Glutamatergic neuron (in vitro differentiated cells): ENCODE measurements at regions not wholly inside any gene's neighbourhood (a gene's known extent, or its start where the extent isn't known, plus 50 kb on each side); places are given as distances from the start of the nearest gene placed in this dataset.

Experiments used
- DNase-seq: peaks from one replicate; pipeline ENCODE4 v3.0.0; 2022
- H3K27ac Mint-ChIP-seq: one replicate; pipeline ENCODE4 v1.8.0; 2020; ENCODE audit warnings: mild to moderate bottlenecking, mixed read lengths, inconsistent platforms; ENCODE audit not compliant: unreplicated experiment
- H3K27me3 Mint-ChIP-seq: one replicate; pipeline ENCODE4 v1.8.0; 2020; ENCODE audit warnings: mild to moderate bottlenecking, moderate library complexity, mixed read lengths, inconsistent platforms; ENCODE audit not compliant: unreplicated experiment
- H3K36me3 Mint-ChIP-seq: one replicate; pipeline ENCODE4 v1.8.0; 2020; ENCODE audit warnings: mild to moderate bottlenecking, mixed read lengths, inconsistent platforms; ENCODE audit not compliant: unreplicated experiment
- H3K4me1 Mint-ChIP-seq: one replicate; pipeline ENCODE4 v1.8.0; 2020; ENCODE audit warnings: mild to moderate bottlenecking, low read depth, mixed read lengths, inconsistent platforms; ENCODE audit not compliant: unreplicated experiment
- H3K4me3 Mint-ChIP-seq: one replicate; pipeline ENCODE4 v1.8.0; 2020; ENCODE audit warnings: mild to moderate bottlenecking, mixed read lengths, inconsistent platforms; ENCODE audit not compliant: unreplicated experiment
- H3K9me3 Mint-ChIP-seq: one replicate; pipeline ENCODE4 v1.8.0; 2020; ENCODE audit warnings: mild to moderate bottlenecking, moderate library complexity, mixed read lengths, inconsistent platforms; ENCODE audit not compliant: unreplicated experiment
- TF ChIP-seq, protein P1 (sequence below): fragments of 200-600 bp; sonication (generic); IDR thresholded peaks from one replicate; pipeline ENCODE4 v1.5.0; 2021; ENCODE audit not compliant: partially characterized antibody, unreplicated experiment

DNA sequence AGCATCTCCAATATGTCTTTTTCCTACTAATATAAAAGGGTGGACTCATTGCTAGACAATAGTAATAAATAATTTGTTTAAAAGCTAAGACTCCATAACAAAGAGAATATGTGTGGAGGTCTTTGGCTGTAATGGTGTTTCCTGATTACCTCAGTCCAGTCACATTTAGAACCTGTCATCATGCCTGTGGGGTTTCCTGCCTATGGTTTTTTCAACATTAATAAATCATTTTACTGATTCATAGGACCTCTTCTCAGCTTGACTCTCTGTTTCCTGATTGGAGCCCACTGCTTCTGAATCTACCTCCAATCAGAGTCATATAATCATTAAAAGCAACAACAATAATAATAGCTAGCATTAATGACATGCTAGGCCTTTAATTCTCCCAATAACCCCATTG is 52.4 kb upstream of the GNAI1 start:
- no peak for DNase-seq
- TF ChIP-seq, protein P1, sequence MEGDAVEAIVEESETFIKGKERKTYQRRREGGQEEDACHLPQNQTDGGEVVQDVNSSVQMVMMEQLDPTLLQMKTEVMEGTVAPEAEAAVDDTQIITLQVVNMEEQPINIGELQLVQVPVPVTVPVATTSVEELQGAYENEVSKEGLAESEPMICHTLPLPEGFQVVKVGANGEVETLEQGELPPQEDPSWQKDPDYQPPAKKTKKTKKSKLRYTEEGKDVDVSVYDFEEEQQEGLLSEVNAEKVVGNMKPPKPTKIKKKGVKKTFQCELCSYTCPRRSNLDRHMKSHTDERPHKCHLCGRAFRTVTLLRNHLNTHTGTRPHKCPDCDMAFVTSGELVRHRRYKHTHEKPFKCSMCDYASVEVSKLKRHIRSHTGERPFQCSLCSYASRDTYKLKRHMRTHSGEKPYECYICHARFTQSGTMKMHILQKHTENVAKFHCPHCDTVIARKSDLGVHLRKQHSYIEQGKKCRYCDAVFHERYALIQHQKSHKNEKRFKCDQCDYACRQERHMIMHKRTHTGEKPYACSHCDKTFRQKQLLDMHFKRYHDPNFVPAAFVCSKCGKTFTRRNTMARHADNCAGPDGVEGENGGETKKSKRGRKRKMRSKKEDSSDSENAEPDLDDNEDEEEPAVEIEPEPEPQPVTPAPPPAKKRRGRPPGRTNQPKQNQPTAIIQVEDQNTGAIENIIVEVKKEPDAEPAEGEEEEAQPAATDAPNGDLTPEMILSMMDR = no peak
- no peak overlapping the region for H3K4me3 Mint-ChIP-seq
- no peaks in the 10 kb centered on the region for H3K4me1 Mint-ChIP-seq
- no peaks in the 10 kb centered on the region for H3K27me3 Mint-ChIP-seq
- H3K36me3 Mint-ChIP-seq = no peaks in the 10 kb centered on the region
- no peak overlapping the region for H3K27ac Mint-ChIP-seq
- no peaks in the 10 kb centered on the region for H3K9me3 Mint-ChIP-seq

GRCh38 chr7:80078886-80079285 is 55.7 kb upstream of the GNAI1 start:
- H3K27me3 Mint-ChIP-seq = peaks cover 3% of the 10 kb centered on the region
- DNase-seq = no peak
- H3K36me3 Mint-ChIP-seq = no peaks in the 10 kb centered on the region
- no peaks in the 10 kb centered on the region for H3K4me1 Mint-ChIP-seq
- TF ChIP-seq, protein P1 = no peak
- no peak overlapping the region for H3K4me3 Mint-ChIP-seq
- no peaks in the 10 kb centered on the region for H3K9me3 Mint-ChIP-seq
- no peak overlapping the region for H3K27ac Mint-ChIP-seq

- TF ChIP-seq, protein P1 = no peak
- H3K36me3 Mint-ChIP-seq = no peaks in the 10 kb centered on the region
- peaks cover 3% of the 10 kb centered on the region for H3K27me3 Mint-ChIP-seq
- H3K4me1 Mint-ChIP-seq = no peaks in the 10 kb centered on the region
- H3K27ac Mint-ChIP-seq = no peak overlapping the region
- no peak for DNase-seq
- H3K9me3 Mint-ChIP-seq = no peaks in the 10 kb centered on the region
- H3K4me3 Mint-ChIP-seq = no peak overlapping the region
Observed at GRCh38 chr7:80078159-80078731, 56.4 kb upstream of the GNAI1 start.

DNA sequence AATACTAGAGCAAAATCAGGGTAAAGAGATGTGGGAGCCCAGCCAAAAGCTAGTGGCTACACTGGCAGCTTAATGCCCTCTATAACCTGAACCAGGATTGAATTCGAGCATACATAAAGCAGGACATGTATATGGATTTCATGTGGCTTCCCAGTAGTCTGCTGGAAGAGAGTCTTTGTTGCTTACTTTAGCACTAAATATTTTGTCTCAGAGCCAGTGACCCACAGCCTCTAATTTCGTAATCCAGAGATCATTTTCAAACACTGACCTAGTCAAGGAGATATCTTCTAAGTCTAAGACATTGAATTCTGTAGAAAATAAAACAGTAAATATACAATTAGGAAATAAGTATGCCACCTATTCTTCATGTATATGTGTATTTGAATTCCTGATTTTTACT is 64.2 kb upstream of the GNAI1 start:
- peaks cover 15% of the 10 kb centered on the region for H3K36me3 Mint-ChIP-seq

GRCh38 chr7:80066639-80067038 is 68.0 kb upstream of the GNAI1 start:
- Mint-ChIP-seq H3K27ac (no peak overlapping the region), H3K27me3 (no peaks in the 10 kb centered on the region), H3K36me3 (peaks cover 21% of the 10 kb centered on the region), H3K4me1 (no peaks in the 10 kb centered on the region), H3K4me3 (no peak overlapping the region), H3K9me3 (peaks cover 2% of the 10 kb centered on the region)
- TF ChIP-seq, protein P1 = no peak
- DNase-seq = no peak

More for the DNA sequence above, 64.2 kb upstream of the GNAI1 start:
- H3K27me3 Mint-ChIP-seq = no peaks in the 10 kb centered on the region
- H3K4me1 Mint-ChIP-seq = no peaks in the 10 kb centered on the region
- DNase-seq = no peak
- H3K4me3 Mint-ChIP-seq = no peak overlapping the region
- H3K27ac Mint-ChIP-seq = no peak overlapping the region
- peaks cover under 1% of the 10 kb centered on the region for H3K9me3 Mint-ChIP-seq
- TF ChIP-seq, protein P1 = no peak
